Caki2 (cell line): ENCODE measurements at regions not wholly inside any gene's neighbourhood (a gene's known extent, or its start where the extent isn't known, plus 50 kb on each side); places are given as distances from the start of the nearest gene placed in this dataset.
"Not testable (repeated sequence)": the region's sequence is repeated elsewhere in the genome, so short reads cannot be mapped to it uniquely, and the experiment has no call there.

Source experiments
- DNase-seq: peaks from one replicate; pipeline ENCODE4 v3.0.0-alpha.2; 2015; ENCODE audit warnings: low read depth
- in situ Hi-C: cut with HindIII; loops from 2 replicates; pipeline ENCODE4 v1.10.0; 2016; ENCODE audit warnings: low sequenced_read_pairs, low pct_unique_long_range_greater_than_20kb, mixed read lengths

DNA sequence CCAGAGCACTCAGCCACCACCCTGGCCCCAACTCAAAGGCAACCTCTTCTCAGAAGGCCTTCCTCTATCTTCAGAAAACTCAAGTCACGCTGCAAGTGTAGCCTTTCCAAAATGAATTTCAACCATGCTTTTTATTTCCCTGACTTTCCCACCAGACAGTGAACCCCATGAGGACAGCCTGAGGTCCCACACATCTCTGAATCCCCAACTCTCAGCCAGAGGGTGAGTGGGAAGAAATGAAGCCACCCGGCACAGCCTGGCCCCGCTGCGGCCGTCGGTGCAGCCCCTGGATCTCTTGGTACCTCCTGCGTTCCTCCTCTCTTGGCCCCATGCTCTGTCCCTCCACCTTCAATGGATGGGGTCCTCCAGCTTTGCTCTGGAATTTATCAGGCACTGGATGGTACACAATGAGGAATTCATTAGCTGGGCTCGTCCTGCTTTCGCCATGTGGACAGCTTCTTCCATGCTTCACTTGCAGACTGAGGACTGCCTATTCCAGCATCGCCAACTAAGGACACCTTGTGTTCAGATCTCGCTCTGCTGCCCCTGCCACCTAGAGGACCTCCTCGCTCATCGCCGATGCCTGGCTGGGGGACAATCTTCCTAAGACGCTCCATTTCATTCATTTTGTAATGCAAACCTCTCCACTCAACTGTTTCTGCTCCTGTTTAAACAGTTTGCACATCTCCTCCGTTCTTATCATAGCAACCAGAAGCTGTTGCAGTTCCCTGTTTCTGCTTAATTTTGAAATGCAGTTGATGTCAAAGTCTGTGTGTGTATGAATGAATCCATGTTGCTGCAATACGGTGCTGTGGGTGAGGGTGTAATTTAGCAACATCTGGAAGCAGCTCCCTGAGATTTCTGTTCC, 672.1 kb downstream of the TBC1D22A start:
- in situ Hi-C loops = no loop called here
- no peak for DNase-seq

DNA sequence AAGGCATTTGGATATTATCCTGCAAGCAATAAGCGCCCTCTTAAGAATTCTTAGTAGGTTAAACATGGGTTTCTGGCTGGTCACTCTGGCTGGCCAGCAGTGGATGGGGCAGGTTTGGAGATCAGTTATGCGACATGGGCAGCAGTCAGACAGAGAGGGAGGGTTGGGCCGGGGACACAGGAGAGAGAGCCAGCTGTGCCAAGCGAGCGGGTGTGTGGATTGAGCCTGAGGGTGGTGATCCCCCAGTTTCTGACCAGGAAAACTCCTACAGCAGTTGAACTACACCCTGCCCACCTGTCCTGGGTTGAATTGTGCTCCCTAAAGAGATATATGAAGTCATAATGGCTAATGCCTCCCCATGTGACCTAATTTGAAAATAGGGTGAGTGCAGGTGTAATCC, 671.2 kb downstream of the TBC1D22A start:
- in situ Hi-C loops = no loop called here

DNA sequence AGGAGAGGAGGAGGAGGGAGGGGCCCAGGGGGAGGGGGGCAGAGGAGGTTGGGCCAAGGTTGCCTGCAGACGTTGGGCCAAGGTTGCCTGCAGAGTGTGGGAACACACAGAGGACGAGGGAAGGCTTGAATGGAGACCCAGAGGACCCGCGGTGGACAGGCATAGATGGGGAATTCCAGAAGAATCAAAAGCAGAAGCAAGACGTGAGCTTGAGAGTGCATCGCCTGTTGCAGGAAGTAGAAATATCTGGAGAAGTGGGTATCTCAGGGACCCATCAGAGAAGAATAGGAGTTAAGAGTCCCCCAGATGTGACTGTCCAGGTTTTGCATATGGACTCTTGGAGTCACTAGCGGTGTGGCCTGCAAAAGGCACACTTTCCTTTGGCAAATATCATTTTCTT, 670.2 kb downstream of the TBC1D22A start:
- no peak for DNase-seq
- in situ Hi-C loops = no loop called here

More for the DNA sequence above, 671.2 kb downstream of the TBC1D22A start:
- no peak for DNase-seq

DNA sequence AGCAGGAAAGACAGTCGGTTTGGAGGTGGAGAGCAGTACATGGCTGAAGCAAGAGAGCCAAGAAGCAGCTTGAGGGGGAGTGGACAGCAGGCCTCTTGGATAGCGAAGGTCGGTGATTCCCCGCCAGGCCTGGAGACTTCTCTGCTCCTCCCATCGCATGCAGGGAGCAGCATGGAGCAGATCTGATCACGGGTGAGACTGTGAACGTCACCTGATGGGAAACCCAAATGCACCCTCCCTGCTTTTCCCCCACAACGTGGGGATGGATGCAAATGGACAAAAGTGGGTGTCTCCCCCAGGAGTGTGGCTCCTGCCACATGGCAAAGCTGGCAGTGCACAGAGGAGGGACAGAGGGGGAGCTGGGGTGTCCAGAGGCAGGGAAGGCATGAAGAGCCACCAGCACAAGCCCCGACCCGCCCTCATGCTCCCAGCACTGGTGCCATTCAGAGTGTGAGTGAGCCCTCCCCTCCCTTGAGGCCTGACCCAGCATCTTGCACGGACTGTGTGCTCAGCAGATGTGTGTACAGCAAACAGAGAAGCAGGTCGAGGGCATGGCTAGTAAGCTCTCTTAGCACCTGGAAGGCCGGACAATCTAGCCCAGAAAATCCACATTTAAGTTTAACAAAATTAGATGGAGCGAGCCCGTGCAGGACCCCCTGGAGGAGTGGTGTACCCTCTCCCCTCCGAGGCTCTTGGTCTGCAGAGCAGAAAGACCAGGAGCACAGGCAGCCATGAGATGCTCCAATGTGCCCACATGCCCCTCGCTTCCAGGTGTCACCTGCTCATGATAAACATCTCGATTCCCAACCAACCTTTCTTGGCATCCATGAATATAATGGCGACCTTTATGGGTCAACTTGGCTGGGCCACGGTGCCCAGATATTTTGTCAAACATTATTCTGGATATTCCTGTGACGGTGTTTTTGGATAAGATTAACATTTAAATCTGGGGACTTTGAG, 661.7 kb downstream of the TBC1D22A start:
- DNase-seq = no peak
- in situ Hi-C loops = no loop called here

DNA sequence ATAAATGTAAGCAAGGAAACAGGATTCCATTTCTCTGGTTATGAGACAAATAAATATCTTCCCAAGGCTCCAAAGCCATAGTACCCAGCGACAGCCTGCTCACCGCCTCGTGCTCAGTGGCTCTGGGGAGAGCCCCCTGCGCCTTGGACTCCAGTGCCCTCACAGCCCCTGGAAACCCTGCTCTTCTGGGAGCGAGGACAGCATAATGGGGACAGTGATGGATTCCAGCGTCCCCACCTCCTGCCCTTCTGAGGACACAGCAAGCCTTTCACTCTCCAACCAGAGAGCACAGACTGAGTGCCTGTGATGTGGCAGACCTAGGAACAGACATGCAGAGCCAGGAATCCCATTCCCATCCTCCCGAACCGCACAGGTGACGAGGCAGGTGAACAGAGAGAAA, 660.8 kb downstream of the TBC1D22A start:
- in situ Hi-C loops = no loop called here
- DNase-seq = no peak

DNA sequence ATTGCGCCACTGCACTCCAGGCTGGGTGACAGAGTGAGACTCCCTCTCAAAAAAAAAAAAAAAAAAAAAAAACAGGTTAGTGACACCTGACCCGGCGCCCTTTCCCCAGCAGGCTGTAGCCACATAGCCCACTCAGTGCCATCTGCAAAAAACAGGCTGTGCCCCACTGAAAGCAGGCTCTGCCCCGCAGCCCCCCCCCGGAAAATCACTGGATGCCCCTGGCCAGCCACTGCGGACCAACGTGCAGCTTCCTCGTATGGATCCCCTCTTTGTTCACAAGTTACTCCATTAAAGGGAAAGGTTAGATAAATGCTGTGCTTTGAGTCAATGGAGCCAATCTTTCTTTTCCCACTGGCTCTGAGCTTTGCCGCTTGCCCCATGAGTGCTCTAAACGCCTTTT, 660.3 kb downstream of the TBC1D22A start:
- in situ Hi-C loops = no loop called here
- no peak for DNase-seq

DNA sequence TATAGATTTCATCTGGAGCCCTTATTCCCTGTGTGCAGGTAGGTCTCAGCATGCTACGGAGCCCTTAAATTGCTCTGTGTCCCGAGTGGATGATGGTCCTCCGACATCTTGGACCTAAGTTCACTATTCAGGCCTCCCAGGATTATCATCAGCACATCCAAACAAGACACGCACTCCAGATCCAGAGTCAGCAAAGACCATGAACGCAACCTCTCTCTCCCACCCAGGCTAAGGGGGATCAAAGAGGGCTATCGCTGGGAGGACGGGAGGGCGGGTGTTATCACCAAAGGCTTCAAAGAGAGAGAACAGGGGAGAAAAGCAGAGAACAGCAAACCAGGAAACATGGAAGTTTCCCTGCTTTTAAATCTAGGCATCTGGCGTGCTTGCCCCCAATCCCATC, 659.4 kb downstream of the TBC1D22A start:
- no peak for DNase-seq
- in situ Hi-C loops = no loop called here

DNA sequence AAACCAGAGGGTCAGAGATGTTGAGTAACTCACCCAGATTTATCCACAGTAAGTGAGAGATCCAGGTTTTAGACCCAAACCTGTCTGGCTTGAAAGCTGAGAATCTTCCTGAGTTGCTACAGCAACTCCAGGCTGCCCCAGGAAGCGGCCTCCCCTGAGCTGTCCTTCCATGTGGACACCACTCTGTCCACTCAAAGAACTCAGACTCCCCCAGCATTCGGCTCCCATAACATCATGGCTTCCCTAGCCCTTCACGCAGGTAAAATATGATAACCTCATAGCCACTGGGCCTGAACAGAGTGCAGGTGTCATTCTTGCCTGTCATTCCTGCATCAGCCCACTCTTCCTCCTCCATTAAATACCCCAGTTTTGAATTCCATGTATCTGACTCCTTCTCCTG, 657.8 kb downstream of the TBC1D22A start:
- no peak for DNase-seq
- in situ Hi-C loops = no loop called here

DNA sequence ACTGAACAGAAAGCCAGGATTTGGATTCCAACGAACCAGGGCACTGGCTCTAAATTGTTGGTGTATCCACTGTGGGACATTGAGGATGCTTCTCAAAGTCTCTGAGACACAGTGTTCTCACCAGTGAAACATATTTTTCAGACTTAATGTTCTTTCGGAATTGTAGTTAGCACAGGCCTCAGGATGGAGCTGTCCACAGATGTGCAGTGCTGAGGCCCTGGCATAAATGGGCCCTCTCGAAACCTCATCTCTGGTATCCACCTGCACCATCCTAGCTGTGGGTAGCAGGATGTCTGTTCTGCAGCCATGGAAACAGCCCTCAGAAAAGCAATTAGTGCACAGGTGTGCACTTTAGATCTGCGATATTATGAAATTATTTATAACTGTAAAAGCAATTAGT, 656.8 kb downstream of the TBC1D22A start:
- in situ Hi-C loops = no loop called here
- no peak for DNase-seq

DNA sequence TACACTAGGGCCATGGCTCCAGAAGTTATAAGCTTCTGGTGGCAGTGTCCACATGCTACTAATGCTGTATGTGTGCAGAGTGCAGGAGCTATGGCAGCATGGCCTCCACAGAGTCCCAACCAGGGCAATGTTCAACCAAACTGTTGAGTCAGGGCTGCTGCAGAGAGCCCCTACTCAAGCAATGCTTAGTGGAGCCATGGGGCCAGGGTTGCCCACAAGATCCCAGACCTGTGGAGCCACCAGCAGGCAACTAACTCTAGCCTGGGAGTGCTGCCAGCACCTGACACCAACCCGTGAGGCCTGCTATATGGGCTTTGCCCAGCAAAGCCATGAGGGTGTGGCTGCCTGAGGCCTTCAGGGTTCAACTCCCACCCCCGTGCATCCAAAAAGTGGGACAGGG, 655.2 kb downstream of the TBC1D22A start:
- DNase-seq = no peak
- in situ Hi-C loops = no loop called here

DNA sequence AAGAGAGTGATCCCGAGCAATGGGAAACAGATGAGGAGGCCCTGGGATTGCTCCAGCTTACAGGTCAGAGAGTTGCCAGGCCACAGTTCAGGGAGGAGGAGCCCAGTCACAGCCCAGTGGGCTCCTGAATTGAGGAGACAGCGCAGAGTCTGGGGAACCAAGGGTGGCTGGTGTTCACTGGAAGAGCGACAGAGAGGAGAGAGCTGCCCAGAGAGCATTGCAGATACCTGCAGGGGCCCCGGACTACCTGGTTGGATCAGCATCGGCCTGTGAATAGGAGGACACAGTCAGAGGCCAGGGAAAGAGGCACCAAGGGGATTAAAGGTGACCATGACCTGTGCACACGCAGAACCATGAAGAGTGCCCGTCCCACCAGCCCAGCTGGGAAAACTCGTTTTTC, 648.6 kb downstream of the TBC1D22A start:
- in situ Hi-C loops = no loop called here
- DNase-seq = no peak

DNA sequence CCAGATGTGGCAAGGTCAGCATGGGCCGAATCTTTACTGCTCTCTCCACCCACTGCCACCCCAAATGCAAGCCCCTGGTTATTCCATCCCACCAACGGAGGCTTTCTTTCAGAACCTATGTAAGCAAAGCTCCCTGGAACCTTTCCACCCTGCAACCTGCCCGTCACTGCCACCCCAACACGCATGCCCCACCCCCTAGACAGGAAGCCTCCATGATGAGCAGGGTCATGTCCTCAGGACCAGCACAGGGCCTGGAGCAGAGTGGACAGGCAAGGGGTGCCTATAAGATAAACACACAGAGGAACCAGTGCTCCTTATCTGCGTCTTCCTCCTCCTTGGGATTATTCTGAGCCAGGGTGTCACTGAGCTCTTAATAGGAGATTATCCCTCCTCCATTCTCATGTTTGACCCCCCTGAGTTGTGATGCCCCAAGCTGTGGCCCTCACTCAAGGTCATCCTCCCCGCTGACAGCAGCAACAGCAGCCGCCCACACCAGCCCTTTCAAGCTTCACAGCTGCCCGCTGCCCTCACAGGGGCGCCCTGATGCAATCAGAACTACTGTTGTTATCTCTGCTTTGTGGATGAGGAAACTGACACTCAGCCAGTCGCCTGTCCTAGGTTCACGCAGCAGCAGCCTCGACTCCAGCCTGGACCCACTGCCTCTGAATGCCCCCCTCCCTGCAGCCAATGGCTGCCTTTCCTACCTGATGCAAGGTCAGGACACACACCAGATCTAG, 647.3 kb downstream of the TBC1D22A start:
- DNase-seq = no peak
- in situ Hi-C loops = no loop called here

DNA sequence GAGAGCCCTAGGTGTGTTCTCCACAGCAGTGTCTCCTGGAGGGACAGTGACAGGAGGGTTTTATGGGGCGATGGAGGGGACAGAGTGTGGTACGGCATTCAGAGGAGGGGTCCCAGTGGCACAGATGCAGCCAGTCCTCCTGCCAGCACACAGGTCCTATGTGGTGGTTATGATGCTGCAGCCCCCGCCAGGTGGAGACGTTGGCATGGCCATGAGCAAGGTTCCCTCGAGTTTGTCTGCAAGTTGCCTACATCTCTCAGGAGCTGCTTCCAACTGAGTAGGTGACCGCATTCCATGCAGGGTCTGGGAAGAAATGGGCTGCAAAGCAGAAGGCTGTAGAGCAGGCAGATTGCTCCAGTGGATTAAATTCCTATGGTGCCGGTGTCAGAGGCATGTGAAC, 646.0 kb downstream of the TBC1D22A start:
- DNase-seq = no peak
- in situ Hi-C loops = no loop called here

DNA sequence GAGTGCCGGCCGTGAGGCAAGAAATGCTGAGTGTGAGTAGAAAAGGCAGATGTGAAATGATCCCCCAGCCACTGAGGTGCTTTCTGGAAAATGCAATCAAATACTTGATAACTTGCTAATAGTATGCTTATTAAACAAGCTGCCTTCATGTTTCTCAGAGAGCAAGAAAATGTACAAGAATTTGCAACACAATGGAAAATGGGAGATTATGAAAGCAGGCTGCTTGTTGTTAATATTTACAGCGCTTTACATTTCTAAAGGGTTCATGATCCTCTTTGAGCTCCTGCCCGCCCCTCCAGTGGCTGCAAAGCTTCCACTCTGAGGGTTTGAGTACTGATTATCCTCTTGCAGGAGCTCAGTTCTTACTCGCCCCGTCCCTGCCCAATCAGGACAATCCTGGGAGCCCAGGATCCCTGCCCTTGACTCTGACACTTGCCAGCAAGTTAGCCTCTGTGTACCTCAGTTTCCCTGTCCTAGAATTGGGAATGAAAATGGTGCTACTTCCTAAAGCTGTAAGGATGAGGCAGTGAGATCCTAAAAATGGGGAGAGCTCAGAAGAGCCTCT, 645.1 kb downstream of the TBC1D22A start:
- in situ Hi-C loops = no loop called here
- DNase-seq = no peak

DNA sequence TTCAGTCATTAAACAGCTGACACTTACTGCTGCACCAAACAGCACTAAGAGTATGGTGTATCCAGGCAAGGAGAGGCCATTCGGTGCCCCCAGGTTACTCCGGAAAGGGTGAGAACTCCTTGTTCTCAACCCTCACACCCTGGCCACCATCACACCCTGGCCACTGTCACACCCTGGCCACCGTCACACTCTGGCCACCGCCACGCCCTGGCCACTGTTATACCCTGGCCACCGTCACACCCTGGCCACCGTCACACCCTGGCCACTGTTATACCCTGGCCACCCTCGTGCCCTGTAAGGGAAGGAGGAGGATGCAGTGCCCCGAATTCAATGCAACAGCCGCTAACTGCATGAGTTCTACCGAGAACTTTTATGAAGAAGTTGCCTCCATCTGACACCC, 644.4 kb downstream of the TBC1D22A start:
- DNase-seq = no peak
- in situ Hi-C loops = no loop called here

DNA sequence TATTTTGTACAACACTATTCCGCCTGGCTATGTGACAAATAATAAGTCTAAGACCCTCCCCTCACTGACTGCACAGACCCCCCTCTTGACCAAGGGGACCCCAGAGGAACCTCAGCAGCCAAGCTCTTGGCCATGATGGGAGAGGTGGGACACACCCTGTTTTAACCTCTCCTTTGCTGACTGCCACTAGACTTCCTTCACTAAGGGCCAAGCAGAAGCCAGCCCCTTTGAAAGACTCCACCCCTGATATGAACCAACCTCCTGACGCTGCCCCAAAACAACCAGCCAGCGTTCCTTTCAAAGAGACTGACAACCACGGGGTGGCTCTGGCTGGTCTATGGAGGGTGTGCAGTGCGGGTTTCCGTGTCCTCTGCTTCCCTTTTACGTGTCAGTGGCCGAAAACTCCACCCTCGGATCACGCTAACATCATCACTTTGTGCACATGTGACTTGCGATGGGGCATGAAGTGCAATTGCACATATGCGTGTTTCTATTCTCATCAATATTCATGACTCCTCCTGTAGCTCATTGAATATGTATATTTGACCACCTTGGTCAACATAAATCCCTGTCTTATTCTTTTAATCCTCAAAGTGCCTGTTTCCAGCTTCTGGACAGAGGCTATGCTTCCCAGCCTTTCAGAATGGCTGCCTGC, 643.9 kb downstream of the TBC1D22A start:
- DNase-seq = no peak
- in situ Hi-C loops = no loop called here

DNA sequence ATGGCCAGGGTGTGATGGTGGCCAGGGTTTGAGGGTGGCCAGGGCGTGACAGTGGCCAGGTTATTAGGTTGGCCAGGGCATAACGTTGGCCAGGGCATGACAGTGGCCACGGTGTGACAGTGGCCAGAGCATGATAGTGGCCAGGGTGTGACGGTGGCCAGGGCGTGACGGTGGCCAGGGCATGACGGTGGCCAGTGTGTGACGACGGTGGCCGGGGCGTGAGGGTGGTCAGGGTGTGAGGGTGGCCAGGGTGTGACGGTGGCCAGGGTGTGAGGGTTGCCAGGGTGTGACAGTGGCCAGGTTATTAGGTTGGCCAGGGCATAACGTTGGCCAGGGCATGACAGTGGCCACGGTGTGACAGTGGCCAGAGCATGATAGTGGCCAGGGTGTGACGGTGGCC, 642.8 kb downstream of the TBC1D22A start:
- DNase-seq, in situ Hi-C loops: not testable (repeated sequence)
